ENCODE measurements at regions not wholly inside any gene's neighbourhood (a gene's known extent, or its start where the extent isn't known, plus 50 kb on each side); places are given as distances from the start of the nearest gene placed in this dataset.

DNA sequence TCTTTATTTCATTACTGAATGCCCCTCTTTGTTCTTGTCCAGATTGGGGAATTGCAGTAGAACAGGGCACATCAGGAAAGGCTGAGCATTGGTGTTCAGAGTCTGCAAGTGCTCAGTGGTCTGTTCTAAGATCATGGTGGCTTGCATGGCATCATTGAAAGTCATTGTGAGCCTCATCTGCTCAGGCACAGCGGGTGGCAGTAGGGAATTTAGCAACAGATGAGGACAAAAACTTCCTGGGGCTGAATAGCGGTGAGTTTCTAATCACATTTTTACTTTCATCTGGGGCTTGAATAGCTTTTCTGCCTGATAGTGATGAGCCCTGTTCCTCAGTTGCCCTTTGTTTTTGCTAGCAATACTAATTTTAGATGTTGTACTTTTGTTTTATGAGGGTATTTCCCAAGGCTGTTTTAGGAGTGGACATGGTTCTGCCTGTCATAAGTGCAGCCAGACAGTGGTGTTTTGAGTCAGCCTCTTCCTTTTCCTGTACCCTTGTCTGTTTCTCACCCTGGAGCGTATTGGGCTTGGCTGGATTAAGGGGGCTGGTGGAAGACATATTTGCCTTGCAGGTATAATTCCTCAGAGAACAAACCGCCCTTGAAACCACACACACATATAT is 127.2 kb upstream of the IL12A start:
- H3K27me3 ChIP-seq (ENCODE audit: insufficient read depth), result no peaks in the 10 kb centered on the region
- no peaks in the 10 kb centered on the region for H3K9me2 ChIP-seq (ENCODE audit: insufficient read depth)
- no peak overlapping the region for H3K27ac ChIP-seq (ENCODE audit: low read depth)
- H3K79me2 ChIP-seq (replicated peaks; ENCODE audit: insufficient read depth), result peaks cover 46% of the 10 kb centered on the region
- no peak overlapping the region for H3K4me3 ChIP-seq
- Mint-ChIP-seq H3K36me3 (ENCODE audit: low read depth) (no peaks in the 10 kb centered on the region), H3K27me3 (ENCODE audit: insufficient read depth, low read depth, poor library complexity) (peaks cover 2% of the 10 kb centered on the region), H3K4me1 (peaks cover 32% of the 10 kb centered on the region), H3K9me3 (no peaks in the 10 kb centered on the region), H3K27ac (peak overlapping the region; percentile 57), H3K4me3 (no peak overlapping the region; the same call in 2 of the 3 replicates)
- H3F3A ChIP-seq (replicated peaks; ENCODE audit: low read depth), result no peaks in the 10 kb centered on the region
- H3K4me1 ChIP-seq (ENCODE audit: insufficient read depth), result peaks cover 23% of the 10 kb centered on the region
- ATAC-seq (peak; percentile 41), DNase-seq (ENCODE audit: low spot score) (no peak)
- H3K36me3 ChIP-seq (ENCODE audit: insufficient read depth), result no peaks in the 10 kb centered on the region
- no peaks in the 10 kb centered on the region for H4K20me1 ChIP-seq (replicated peaks; ENCODE audit: insufficient read depth)
- H3K4me2 ChIP-seq, result peak overlapping the region; percentile 44; the same call in 1 of the 2 replicates
- no peak overlapping the region for H2AFZ ChIP-seq
- TF ChIP-seq ZNF331 (CRISPR knock-in tag; IDR thresholded peaks at IDR 0.05; ENCODE audit: low read depth) (no peak), ZNF114 (CRISPR knock-in tag; IDR thresholded peaks at IDR 0.05) (no peak)
- TF ChIP-seq, protein P1, sequence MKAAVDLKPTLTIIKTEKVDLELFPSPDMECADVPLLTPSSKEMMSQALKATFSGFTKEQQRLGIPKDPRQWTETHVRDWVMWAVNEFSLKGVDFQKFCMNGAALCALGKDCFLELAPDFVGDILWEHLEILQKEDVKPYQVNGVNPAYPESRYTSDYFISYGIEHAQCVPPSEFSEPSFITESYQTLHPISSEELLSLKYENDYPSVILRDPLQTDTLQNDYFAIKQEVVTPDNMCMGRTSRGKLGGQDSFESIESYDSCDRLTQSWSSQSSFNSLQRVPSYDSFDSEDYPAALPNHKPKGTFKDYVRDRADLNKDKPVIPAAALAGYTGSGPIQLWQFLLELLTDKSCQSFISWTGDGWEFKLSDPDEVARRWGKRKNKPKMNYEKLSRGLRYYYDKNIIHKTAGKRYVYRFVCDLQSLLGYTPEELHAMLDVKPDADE (IDR thresholded peaks at IDR 0.05), result no peak
- TF ChIP-seq, protein P2, sequence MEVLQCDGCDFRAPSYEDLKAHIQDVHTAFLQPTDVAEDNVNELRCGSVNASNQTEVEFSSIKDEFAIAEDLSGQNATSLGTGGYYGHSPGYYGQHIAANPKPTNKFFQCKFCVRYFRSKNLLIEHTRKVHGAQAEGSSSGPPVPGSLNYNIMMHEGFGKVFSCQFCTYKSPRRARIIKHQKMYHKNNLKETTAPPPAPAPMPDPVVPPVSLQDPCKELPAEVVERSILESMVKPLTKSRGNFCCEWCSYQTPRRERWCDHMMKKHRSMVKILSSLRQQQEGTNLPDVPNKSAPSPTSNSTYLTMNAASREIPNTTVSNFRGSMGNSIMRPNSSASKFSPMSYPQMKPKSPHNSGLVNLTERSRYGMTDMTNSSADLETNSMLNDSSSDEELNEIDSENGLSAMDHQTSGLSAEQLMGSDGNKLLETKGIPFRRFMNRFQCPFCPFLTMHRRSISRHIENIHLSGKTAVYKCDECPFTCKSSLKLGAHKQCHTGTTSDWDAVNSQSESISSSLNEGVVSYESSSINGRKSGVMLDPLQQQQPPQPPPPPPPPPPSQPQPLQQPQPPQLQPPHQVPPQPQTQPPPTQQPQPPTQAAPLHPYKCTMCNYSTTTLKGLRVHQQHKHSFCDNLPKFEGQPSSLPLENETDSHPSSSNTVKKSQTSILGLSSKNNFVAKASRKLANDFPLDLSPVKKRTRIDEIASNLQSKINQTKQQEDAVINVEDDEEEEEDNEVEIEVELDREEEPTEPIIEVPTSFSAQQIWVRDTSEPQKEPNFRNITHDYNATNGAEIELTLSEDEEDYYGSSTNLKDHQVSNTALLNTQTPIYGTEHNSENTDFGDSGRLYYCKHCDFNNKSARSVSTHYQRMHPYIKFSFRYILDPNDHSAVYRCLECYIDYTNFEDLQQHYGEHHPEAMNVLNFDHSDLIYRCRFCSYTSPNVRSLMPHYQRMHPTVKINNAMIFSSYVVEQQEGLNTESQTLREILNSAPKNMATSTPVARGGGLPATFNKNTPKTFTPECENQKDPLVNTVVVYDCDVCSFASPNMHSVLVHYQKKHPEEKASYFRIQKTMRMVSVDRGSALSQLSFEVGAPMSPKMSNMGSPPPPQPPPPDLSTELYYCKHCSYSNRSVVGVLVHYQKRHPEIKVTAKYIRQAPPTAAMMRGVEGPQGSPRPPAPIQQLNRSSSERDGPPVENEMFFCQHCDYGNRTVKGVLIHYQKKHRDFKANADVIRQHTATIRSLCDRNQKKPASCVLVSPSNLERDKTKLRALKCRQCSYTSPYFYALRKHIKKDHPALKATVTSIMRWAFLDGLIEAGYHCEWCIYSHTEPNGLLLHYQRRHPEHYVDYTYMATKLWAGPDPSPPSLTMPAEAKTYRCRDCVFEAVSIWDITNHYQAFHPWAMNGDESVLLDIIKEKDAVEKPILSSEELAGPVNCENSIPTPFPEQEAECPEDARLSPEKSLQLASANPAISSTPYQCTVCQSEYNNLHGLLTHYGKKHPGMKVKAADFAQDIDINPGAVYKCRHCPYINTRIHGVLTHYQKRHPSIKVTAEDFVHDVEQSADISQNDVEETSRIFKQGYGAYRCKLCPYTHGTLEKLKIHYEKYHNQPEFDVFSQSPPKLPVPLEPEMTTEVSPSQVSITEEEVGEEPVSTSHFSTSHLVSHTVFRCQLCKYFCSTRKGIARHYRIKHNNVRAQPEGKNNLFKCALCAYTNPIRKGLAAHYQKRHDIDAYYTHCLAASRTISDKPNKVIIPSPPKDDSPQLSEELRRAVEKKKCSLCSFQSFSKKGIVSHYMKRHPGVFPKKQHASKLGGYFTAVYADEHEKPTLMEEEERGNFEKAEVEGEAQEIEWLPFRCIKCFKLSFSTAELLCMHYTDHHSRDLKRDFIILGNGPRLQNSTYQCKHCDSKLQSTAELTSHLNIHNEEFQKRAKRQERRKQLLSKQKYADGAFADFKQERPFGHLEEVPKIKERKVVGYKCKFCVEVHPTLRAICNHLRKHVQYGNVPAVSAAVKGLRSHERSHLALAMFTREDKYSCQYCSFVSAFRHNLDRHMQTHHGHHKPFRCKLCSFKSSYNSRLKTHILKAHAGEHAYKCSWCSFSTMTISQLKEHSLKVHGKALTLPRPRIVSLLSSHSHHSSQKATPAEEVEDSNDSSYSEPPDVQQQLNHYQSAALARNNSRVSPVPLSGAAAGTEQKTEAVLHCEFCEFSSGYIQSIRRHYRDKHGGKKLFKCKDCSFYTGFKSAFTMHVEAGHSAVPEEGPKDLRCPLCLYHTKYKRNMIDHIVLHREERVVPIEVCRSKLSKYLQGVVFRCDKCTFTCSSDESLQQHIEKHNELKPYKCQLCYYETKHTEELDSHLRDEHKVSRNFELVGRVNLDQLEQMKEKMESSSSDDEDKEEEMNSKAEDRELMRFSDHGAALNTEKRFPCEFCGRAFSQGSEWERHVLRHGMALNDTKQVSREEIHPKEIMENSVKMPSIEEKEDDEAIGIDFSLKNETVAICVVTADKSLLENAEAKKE (CRISPR knock-in tag; IDR thresholded peaks at IDR 0.05), result peak; percentile 44; the same call in 1 of the 2 replicates
